Keratinocyte (primary cell): ENCODE measurements at regions not wholly inside any gene's neighbourhood (a gene's known extent, or its start where the extent isn't known, plus 50 kb on each side); places are given as distances from the start of the nearest gene placed in this dataset.

ENCODE experiments used
- DNase-seq: peaks from one replicate; pipeline ENCODE4 v3.0.0-alpha.2; 2011; ENCODE audit warnings: low read depth, missing footprints, low spot score
- FAIRE-seq: peaks from 2 replicates; lab custom pipeline; 2011; peaks lifted over from hg19 to GRCh38; lab: Jason Lieb, UNC
- H2AFZ ChIP-seq: 2 replicates; pipeline ENCODE4 v1.6.0; 2012; ENCODE audit warnings: low read length, control low read depth, inconsistent platforms; ENCODE audit not compliant: control insufficient read depth
- H3K27ac ChIP-seq: 2 replicates; pipeline ENCODE4 v1.5.1; 2011; ENCODE audit warnings: low read length; ENCODE audit not compliant: control insufficient read depth, insufficient read depth
- H3K27me3 ChIP-seq: 3 replicates; pipeline ENCODE4 v1.6.0; 2011; ENCODE audit warnings: low read length; ENCODE audit not compliant: control insufficient read depth, insufficient read depth; ENCODE audit errors: extremely low read depth
- H3K36me3 ChIP-seq, 2 experiments: 2 replicates in 1 of 2; 3 replicates in 1 of 2; pipeline ENCODE4 v1.5.1; 2011; ENCODE audit warnings: low read length in 2 of 2, mild to moderate bottlenecking in 1 of 2; ENCODE audit not compliant: control insufficient read depth in 2 of 2, insufficient read depth in 2 of 2; ENCODE audit errors: extremely low read depth in 1 of 2
- H3K4me1 ChIP-seq: 3 replicates; pipeline ENCODE4 v1.5.1; 2011; ENCODE audit warnings: low read length; ENCODE audit not compliant: control insufficient read depth, insufficient read depth; ENCODE audit errors: extremely low read depth
- H3K4me2 ChIP-seq: 3 replicates; pipeline ENCODE4 v1.6.0; 2011; ENCODE audit warnings: low read depth, low read length; ENCODE audit not compliant: control insufficient read depth, insufficient read depth; ENCODE audit errors: extremely low read depth
- H3K4me3 ChIP-seq, 3 experiments: fragments of 200-600 bp in 1 of 3; sonication (generic) in 1 of 3; 2 replicates in 2 of 3; 3 replicates in 1 of 3; pipeline ENCODE4 v1.5.1; 2011 to 2016; ENCODE audit warnings: low read length in 3 of 3, mild to moderate bottlenecking in 3 of 3, control low read depth in 2 of 3, inconsistent platforms in 1 of 3, low read depth in 1 of 3, mixed read lengths in 1 of 3, mixed run types in 1 of 3, moderate library complexity in 1 of 3; ENCODE audit not compliant: control insufficient read depth in 2 of 3, insufficient read depth in 2 of 3; ENCODE audit errors: extremely low read depth in 1 of 3
- H3K79me2 ChIP-seq: 2 replicates; pipeline ENCODE4 v1.6.0; 2012; ENCODE audit warnings: low read length; ENCODE audit not compliant: control insufficient read depth, insufficient read depth
- H3K9ac ChIP-seq: 3 replicates; pipeline ENCODE4 v1.6.0; 2011; ENCODE audit warnings: low read length; ENCODE audit not compliant: control insufficient read depth, insufficient read depth; ENCODE audit errors: extremely low read depth
- H3K9me1 ChIP-seq: 3 replicates; pipeline ENCODE4 v1.6.0; 2011; ENCODE audit warnings: low read length; ENCODE audit not compliant: control insufficient read depth, insufficient read depth; ENCODE audit errors: extremely low read depth
- H3K9me3 ChIP-seq: 2 replicates; pipeline ENCODE4 v1.5.1; 2012; ENCODE audit warnings: low read depth, low read length; ENCODE audit not compliant: control insufficient read depth
- H4K20me1 ChIP-seq: 3 replicates; pipeline ENCODE4 v1.6.0; 2011; ENCODE audit warnings: low read length; ENCODE audit not compliant: control insufficient read depth, insufficient read depth; ENCODE audit errors: extremely low read depth
- EZH2 ChIP-seq: IDR thresholded peaks from one replicate; pipeline ENCODE4 v1.6.1; 2012; ENCODE audit warnings: inconsistent platforms, mild to moderate bottlenecking, low read length, moderate library complexity
- dilution Hi-C: fragments of 300-500 bp; cut with MboI; formaldehyde crosslinking; loops from one replicate; pipeline ENCODE4 v1.7.0; 2020; ENCODE audit warnings: low sequenced_read_pairs; ENCODE audit not compliant: extremely low pct_ligation_motif_present
- TF ChIP-seq, protein P1 (sequence below), 3 experiments: IDR thresholded peaks in 1 of 3; conservative IDR thresholded peaks in 1 of 3; optimal IDR thresholded peaks in 1 of 3; 2 replicates in 2 of 3; 3 replicates in 1 of 3; pipeline versions ENCODE3 to v1.5.1; 2011; ENCODE audit warnings: low read length in 3 of 3, mild to moderate bottlenecking in 3 of 3, moderate library complexity in 2 of 3, control low read depth in 1 of 3, inconsistent platforms in 1 of 3; ENCODE audit not compliant: insufficient read depth in 2 of 3; ENCODE audit errors: extremely low read depth in 1 of 3

DNA sequence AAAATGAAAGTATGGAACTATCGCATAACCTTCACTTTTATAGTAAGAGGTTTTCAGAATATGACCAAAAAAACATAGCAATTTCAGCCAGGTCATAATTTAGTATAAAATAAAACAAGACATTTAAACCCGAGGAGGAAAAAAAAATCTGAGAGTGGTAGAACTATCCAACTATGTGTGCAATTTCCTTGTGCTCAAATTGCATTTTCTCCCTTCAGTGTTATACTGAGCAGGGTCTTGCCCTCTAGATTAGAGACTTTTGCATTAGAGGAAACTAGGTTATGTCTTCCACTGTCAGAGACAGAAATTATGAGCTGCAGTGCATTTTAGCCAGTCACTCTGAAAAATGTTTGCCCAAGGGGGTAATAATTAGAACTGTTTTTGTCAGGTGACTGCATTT is 330.6 kb downstream of the NR2F1-AS1 start:
- dilution Hi-C loops: no loop called here
- no peaks in the 10 kb centered on the region for H3K9me1 ChIP-seq
- no peak overlapping the region for H3K27ac ChIP-seq
- no peaks in the 10 kb centered on the region for H3K9me3 ChIP-seq
- FAIRE-seq (no peak), DNase-seq (no peak)
- H4K20me1 ChIP-seq: no peaks in the 10 kb centered on the region
- H3K36me3 ChIP-seq: no peaks in the 10 kb centered on the region
- no peak for TF ChIP-seq EZH2
- TF ChIP-seq, protein P1, sequence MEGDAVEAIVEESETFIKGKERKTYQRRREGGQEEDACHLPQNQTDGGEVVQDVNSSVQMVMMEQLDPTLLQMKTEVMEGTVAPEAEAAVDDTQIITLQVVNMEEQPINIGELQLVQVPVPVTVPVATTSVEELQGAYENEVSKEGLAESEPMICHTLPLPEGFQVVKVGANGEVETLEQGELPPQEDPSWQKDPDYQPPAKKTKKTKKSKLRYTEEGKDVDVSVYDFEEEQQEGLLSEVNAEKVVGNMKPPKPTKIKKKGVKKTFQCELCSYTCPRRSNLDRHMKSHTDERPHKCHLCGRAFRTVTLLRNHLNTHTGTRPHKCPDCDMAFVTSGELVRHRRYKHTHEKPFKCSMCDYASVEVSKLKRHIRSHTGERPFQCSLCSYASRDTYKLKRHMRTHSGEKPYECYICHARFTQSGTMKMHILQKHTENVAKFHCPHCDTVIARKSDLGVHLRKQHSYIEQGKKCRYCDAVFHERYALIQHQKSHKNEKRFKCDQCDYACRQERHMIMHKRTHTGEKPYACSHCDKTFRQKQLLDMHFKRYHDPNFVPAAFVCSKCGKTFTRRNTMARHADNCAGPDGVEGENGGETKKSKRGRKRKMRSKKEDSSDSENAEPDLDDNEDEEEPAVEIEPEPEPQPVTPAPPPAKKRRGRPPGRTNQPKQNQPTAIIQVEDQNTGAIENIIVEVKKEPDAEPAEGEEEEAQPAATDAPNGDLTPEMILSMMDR (optimal IDR thresholded peaks at IDR 0.05 in 1 of 3, IDR thresholded peaks at IDR 0.05 in 1 of 3, conservative IDR thresholded peaks at IDR 0.05 in 1 of 3; ENCODE audit: extremely low read depth in 1 of 3, insufficient read depth in 2 of 3, low read length in 3 of 3): no peak
- H3K4me1 ChIP-seq: peaks cover 8% of the 10 kb centered on the region
- no peaks in the 10 kb centered on the region for H3K79me2 ChIP-seq
- no peak overlapping the region for H2AFZ ChIP-seq
- H3K4me2 ChIP-seq: peak overlapping the region; percentile 83
- no peak overlapping the region for H3K4me3 ChIP-seq
- no peak overlapping the region for H3K9ac ChIP-seq
- H3K27me3 ChIP-seq: no peaks in the 10 kb centered on the region

DNA sequence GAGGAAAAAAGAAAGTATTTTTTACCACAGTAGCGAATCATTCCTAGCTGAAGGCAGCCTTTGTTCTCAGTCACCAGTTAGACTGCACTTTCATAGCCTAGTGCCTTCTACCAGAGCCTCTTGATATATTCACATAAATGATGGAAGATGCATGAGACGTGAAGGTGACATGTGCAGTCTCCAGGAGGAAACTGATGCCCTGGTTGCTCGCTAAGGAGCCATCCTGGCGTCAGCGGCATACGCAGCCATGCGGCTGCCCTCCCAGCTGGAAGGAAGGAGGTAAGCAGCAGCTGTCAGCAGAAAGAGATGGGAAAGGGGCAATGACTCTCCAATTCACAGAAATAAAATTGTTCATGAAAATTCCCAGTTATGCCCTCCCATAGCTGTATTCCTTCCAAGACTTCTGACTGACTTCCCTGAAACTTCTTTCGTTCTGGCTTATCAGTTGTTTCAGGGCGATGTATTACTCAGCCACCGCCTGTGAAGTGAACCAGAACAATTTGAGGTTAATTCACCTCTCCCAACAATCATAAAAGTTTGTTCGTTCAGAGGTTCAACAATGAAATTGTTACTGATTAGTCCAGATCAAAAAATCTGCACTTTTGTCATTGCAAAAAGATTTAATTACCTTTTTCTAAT is 331.2 kb downstream of the NR2F1-AS1 start:
- Histone ChIP-seq H3K4me3 (peak overlapping the region in 2 of 3 experiments; percentile 29 to 62), H3K27ac (peak overlapping the region; percentile 21), H3K9me3 (no peaks in the 10 kb centered on the region), H3K4me2 (peak overlapping the region; percentile 83), H3K36me3 (no peaks in the 10 kb centered on the region), H3K9ac (peak overlapping the region; percentile 51), H4K20me1 (no peaks in the 10 kb centered on the region), H2AFZ (peak overlapping the region; percentile 80), H3K4me1 (peaks cover 8% of the 10 kb centered on the region), H3K9me1 (no peaks in the 10 kb centered on the region), H3K27me3 (no peaks in the 10 kb centered on the region), H3K79me2 (no peaks in the 10 kb centered on the region)
- FAIRE-seq (peak; percentile 82), DNase-seq (no peak)
- no peak for TF ChIP-seq EZH2
- TF ChIP-seq, protein P1 (optimal IDR thresholded peaks at IDR 0.05 in 1 of 3, IDR thresholded peaks at IDR 0.05 in 1 of 3, conservative IDR thresholded peaks at IDR 0.05 in 1 of 3; ENCODE audit: extremely low read depth in 1 of 3, insufficient read depth in 2 of 3, low read length in 3 of 3): no peak
- dilution Hi-C loops: no loop called here
